Muscle of back (tissue), 3 donors: ENCODE measurements at regions not wholly inside any gene's neighbourhood (a gene's known extent, or its start where the extent isn't known, plus 50 kb on each side); places are given as distances from the start of the nearest gene placed in this dataset.
A peak's percentile ranks its signal among the peaks of the same experiment; 100 is the strongest.
"Not testable (repeated sequence)": the region's sequence is repeated elsewhere in the genome, so short reads cannot be mapped to it uniquely, and the experiment has no call there.

Source experiments
- DNase-seq, 3 donors: peaks; one replicate each; pipeline versions ENCODE4 v3.0.0 to v3.0.0-alpha.2; 2013

DNA sequence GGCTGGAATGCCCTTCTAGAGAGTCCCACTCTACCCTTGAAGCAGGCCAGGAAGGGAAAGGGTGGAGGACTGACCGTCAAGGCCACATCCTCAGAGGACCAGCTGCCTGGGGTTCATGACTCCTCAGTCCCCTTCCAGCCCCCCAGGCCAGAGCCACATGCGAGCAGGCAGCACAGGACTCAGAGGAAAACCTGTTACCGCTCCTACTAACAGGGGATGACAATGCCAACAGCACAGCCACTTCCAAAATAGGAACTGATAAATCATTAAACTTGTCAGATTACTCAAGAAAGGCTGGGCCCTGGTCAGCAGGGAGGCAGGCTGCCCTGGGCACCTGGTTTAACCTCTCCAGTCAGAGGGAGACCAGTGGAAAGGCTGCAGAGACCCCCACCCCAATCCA, 206.2 kb upstream of the SDK2 start:
- DNase-seq, result no peak

DNA sequence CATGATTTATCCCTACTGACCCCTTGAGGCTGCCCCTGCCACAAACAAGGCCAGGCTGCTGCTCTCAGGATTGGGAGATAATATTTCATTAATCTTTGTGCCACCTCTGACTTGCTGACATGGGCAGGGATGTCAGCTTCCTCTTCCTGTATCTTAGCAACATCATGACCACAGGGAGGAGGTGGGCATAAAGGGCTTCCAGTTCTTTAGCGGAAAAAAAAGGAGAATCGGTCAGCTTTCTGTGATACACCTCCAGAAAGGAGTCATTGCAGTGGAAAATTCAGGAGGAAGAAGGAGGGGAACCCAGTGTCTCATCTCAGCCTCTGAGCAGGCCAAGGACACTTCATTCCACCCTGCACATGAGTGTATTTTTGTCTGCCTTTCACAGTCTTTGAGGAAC, 206.8 kb upstream of the SDK2 start:
- no peak for DNase-seq

DNA sequence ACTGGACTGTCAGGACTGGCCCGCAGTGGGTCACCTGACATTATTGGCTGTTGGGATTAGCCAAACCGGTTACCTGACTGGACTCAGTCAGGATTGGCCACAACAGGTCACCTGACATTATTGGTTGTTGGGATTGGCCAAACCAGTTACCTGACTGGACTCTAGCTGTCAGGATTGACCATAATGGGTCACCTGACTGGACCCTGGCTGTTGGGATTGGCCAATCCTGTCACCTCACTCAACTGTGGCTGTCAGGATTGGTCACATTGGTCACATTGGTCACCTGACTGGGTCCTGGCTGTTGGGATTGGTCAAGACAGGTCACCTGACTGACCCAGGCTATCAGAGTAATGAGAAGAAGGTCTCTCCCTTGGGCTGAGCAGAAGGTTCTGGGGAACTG, 207.7 kb upstream of the SDK2 start:
- DNase-seq, result no peak

- DNase-seq, result peak in 2 of 3 donors; percentile 2 to 34
Measured at GRCh38 chr17:73855720-73856333, 211.6 kb upstream of the SDK2 start.

- no peak for DNase-seq
Measured at GRCh38 chr17:73856556-73856955, 212.3 kb upstream of the SDK2 start.

GRCh38 chr17:73859439-73860008, 215.3 kb upstream of the SDK2 start:
- not testable (repeated sequence) for DNase-seq

DNA sequence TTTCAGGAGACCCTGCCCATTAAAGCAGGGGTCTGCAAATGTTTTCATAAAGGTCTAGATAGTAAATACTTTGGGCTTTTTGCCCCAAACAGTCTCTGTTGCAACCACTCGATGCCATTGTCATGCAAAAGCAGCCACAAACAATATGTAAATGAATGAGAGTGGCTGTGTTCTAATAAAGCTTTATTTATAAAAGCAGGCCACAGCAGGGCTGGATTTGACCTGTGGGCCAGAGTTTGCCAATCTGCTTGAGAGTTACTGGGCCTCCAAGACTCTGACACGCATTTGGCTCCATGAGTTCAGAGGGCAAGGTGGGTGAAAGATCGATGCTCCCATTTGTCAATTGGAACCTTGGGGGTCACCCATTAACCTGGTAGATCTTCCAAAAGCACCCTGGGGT, 217.3 kb upstream of the SDK2 start:
- no peak for DNase-seq

DNA sequence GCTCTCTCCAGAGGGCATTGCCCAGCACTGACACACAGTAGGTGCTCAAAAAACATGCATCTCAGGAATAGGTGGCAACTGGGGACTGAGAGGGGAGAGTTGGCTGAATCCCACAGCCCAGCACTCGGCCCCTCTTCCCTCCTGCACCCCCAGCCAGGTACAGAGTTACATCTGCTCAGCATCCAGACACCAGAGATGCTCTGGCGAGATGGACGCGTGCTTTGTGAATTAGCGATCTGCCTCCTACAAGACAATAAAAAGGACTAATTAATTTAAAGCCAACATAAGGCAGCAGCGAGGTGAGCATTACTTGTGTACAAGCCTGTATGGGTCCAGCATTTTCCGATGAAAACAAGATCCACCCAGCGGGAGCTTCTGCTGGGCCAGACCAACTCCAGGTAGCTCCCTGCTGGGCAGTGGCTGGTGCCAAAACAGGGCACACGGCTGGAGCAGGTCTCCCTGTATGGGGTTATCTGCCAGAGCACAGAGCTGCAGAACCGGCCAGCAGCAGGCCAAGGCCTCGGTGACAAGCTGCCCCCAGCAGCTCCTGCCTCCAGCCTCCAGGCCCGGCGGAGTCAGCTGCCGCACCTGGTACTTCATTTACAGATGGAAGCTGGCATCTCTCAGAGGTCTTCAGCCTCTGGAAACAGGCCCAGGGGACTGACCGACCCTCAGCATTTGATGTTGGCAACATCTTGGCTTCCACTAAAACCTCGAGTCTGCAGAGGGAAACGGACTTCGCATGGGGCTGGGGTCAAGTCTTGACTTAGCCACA, 219.7 kb upstream of the SDK2 start:
- no peak for DNase-seq

- DNase-seq, result no peak
Measured at GRCh38 chr17:73865831-73866230, 221.6 kb upstream of the SDK2 start.

DNA sequence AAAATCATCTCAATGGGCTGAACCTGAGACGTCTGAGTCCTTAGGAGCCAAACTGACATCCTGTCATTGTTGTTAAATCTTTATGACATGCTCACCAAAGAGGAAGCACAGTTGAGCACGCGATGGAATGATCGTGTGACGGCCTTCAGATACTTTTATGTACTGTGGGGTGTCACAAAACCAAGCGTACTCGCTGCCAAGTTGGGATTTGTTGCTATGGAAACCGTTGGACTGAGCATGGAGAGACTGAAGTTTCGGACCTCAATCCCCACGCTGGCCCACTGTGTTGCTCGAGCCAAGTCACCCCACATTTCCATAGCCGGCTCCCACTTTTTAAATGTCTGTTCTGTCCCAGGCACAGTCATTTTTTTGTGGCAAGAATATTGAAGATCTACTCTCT, 222.8 kb upstream of the SDK2 start:
- no peak for DNase-seq

DNA sequence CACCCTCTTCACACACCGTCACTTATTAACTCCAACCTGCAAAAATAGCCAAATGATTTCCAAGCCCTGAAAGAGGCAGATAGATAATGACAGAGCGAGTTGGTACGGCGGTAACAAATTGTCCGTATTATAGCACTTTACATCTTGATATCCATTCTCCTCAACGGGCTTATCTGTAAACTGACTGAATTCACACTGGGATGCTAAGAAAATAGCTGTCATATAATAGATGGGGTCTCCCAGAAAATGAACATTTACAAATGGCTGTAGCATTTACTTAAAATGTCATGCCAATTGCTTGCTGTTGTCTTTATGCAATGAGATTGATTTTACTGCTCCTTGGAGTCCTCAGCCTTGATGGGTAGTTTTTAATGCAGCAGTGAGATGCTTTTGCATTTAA, 225.8 kb upstream of the SDK2 start:
- DNase-seq, result no peak

GRCh38 chr17:73870473-73870872, 226.2 kb upstream of the SDK2 start:
- no peak for DNase-seq

DNA sequence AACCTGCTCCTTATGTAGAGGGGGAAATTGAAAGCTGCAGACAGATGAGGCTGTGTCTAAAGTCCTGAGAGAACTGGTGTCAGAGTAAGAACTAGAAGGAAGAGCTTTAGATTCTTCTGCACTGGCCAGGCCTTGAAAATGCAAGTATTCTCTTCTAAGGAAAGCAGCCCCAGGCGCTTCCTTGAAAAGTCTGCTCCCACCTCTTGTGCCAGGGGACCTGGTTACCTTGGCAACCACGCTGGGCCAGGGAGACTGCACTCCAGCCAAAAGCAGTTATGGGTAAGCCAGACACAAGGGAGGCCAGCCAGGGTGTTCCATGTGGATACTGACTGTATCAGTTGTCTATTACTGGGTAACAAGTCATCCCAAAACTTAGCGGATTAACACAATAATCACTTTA, 228.6 kb upstream of the SDK2 start:
- no peak for DNase-seq

DNA sequence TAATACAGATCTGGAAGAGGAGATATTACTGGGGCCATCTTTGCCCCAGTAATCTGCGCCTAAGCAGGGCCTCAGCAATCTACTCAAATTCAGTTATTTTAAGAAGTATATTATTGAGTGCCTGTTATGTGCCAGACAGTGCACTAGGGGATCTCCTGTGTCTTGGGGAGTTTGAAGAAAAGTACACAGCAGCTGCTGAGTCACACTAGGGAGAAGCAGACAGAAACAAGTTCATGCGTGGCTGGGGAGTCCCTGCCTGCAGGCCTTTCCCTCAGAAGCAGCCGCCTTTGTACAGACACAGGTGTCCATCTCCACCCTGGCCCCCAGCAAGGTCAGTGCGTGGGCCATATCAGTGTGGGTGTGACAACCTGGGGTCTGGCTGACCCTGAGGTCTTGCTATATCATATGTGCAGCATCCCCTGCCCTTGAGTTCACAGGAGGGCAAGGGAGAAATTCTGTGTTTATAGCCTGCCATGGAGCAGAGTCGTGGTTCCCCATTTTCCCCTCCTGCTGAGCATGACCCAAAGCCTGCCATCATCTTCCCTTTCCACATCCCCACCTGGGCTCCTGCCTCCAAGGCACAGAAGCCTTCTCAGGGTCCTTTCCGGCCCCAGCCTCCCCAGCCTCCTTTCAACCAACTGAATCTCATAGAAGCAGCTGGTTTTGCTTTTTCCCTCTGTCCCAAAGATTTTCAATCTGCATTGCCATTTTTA, 229.9 kb upstream of the SDK2 start:
- DNase-seq, result no peak

GRCh38 chr17:73875346-73875745, 231.1 kb upstream of the SDK2 start:
- no peak for DNase-seq

- DNase-seq, result no peak
Measured at GRCh38 chr17:73877962-73878361, 233.7 kb upstream of the SDK2 start.

GRCh38 chr17:73878923-73879322, 234.7 kb upstream of the SDK2 start:
- peak in 2 of 3 donors; percentile 10 to 39 for DNase-seq

GRCh38 chr17:73879987-73880386, 235.7 kb upstream of the SDK2 start:
- DNase-seq, result no peak

DNA sequence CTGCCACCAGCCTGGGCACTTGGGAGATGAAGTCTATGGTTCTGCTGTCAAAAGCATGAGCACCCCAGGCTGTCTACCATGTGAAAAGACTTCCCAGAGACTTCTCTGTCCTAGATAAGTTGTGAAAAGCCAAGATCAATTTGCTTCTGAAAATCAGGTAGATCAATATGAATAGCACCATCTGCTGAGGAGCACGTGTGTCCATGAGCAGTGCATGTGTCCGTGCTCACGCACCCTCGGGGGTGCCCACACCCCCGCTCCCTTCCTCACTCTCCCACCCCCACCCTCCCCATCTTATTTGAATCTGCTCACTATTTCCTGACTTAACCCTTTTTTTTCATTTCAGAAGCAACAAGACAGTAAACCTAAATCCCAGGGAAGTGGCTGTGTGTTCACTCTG, 238.3 kb upstream of the SDK2 start:
- no peak for DNase-seq

- no peak for DNase-seq
Measured at GRCh38 chr17:73883175-73883574, 238.9 kb upstream of the SDK2 start.

GRCh38 chr17:73887739-73888138, 243.5 kb upstream of the SDK2 start:
- no peak for DNase-seq

DNA sequence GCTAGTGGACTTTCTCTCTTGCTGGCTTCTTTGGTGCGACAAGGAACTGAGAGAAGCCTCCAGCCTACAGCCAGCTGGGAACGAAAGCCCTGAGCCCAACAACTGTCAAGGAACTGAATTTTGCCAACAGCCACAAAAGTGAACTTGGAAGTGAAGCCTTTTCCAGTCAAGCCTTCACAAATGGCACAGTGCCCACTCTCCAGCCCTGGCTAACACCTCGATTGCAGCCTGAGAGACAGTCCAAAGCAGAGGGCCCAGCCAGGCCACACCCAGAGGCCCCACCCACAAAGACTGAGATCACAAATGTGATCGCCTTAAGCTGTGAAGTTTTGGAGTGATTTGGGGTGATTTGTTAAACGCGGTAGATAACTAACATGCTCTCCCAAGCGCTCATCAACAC, 244.6 kb upstream of the SDK2 start:
- DNase-seq, result peak in 1 of 3 donors; percentile 17

DNA sequence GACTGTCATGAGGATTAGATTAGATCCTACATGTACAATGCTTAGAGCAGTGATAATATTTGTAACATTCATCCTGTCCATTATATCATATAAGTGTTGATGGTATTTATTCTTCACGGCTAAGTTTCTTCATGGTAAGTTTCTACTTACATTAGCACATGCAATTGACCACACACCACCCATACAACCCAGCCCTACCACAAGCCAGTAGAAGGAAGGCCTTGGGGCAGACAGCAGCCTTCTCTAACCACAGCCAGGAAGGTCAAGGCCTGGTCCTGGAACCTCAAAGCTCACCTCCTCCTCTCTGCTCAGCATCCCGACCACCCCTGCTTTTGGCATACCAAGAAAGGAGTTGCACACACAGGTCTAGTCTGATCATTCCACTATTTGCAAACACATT, 245.2 kb upstream of the SDK2 start:
- no peak for DNase-seq
